ENCODE measurements at regions not wholly inside any gene's neighbourhood (a gene's known extent, or its start where the extent isn't known, plus 50 kb on each side); places are given as distances from the start of the nearest gene placed in this dataset.

DNA sequence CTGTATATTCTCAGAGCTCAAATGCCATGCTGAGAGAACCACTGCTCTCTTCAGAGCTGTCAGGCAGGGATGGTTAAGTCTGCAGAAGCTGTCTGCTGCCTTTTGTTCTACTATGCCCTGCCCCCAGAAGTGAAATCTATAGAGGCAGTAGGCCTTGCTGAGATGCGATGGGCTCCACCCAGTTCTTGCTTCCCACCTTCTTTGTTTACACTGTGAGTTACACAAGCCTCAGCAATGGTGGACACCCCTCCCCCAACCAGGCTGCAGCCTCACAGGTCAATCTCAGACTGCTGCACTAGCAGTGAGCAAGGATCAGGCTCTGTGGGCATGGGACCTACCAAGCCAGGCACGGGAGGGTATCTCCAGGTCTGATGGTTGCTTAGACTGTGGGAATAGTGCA is 271.6 kb downstream of the CENPC start:
- TF ChIP-seq CTCF (IDR thresholded peaks at IDR 0.05; ENCODE audit: insufficient read depth, low read depth, low read length) (no peak), EZH2 (IDR thresholded peaks at IDR 0.05; ENCODE audit: insufficient read depth, low read length) (no peak)
- Histone ChIP-seq H3K4me1 (ENCODE audit: insufficient read depth, low read length) (no peaks in the 10 kb centered on the region), H3K9ac (ENCODE audit: low read length) (no peak overlapping the region), H3K4me3 (ENCODE audit: insufficient read depth, low read depth, low read length) (no peak overlapping the region), H3K27ac (ENCODE audit: low read depth, low read length) (no peak overlapping the region), H3K4me2 (ENCODE audit: low read length) (no peak overlapping the region), H2AFZ (ENCODE audit: low read depth, low read length) (no peak overlapping the region), H4K20me1 (ENCODE audit: insufficient read depth, low read length) (no peaks in the 10 kb centered on the region), H3K9me3 (ENCODE audit: insufficient read depth, low read depth, low read length) (no peaks in the 10 kb centered on the region), H3K79me2 (ENCODE audit: insufficient read depth, low read length) (no peaks in the 10 kb centered on the region), H3K27me3 (ENCODE audit: insufficient read depth, low read length) (no peaks in the 10 kb centered on the region), H3K36me3 (ENCODE audit: insufficient read depth, low read length) (no peaks in the 10 kb centered on the region)
- H3K4me3 Mint-ChIP-seq (ENCODE audit: unreplicated experiment): no peak overlapping the region
- H3K27me3 Mint-ChIP-seq (ENCODE audit: low read depth, unreplicated experiment): peaks cover 4% of the 10 kb centered on the region
- H3K4me1 Mint-ChIP-seq (ENCODE audit: low read depth, unreplicated experiment): no peaks in the 10 kb centered on the region
- peaks cover 10% of the 10 kb centered on the region for H3K9me3 Mint-ChIP-seq (ENCODE audit: unreplicated experiment)
- FAIRE-seq (no peak), DNase-seq (ENCODE audit: low read depth) (no peak)
- no peaks in the 10 kb centered on the region for H3K36me3 Mint-ChIP-seq (ENCODE audit: low read depth, unreplicated experiment)
- no peak overlapping the region for H3K27ac Mint-ChIP-seq (ENCODE audit: unreplicated experiment)

- Histone ChIP-seq H3K4me1 (ENCODE audit: insufficient read depth, low read length) (no peaks in the 10 kb centered on the region), H3K9me3 (ENCODE audit: insufficient read depth, low read depth, low read length) (no peaks in the 10 kb centered on the region), H4K20me1 (ENCODE audit: insufficient read depth, low read length) (no peaks in the 10 kb centered on the region), H3K27ac (ENCODE audit: low read depth, low read length) (no peak overlapping the region), H3K9ac (ENCODE audit: low read length) (no peak overlapping the region), H3K4me3 (ENCODE audit: insufficient read depth, low read depth, low read length) (no peak overlapping the region), H3K36me3 (ENCODE audit: insufficient read depth, low read length) (no peaks in the 10 kb centered on the region), H3K79me2 (ENCODE audit: insufficient read depth, low read length) (no peaks in the 10 kb centered on the region), H3K4me2 (ENCODE audit: low read length) (no peak overlapping the region), H2AFZ (ENCODE audit: low read depth, low read length) (no peak overlapping the region), H3K27me3 (ENCODE audit: insufficient read depth, low read length) (no peaks in the 10 kb centered on the region)
- Mint-ChIP-seq H3K36me3 (ENCODE audit: low read depth, unreplicated experiment) (no peaks in the 10 kb centered on the region), H3K27me3 (ENCODE audit: low read depth, unreplicated experiment) (no peaks in the 10 kb centered on the region), H3K9me3 (ENCODE audit: unreplicated experiment) (no peaks in the 10 kb centered on the region), H3K27ac (ENCODE audit: unreplicated experiment) (no peak overlapping the region), H3K4me3 (ENCODE audit: unreplicated experiment) (no peak overlapping the region), H3K4me1 (ENCODE audit: low read depth, unreplicated experiment) (no peaks in the 10 kb centered on the region)
- no peak for FAIRE-seq
- TF ChIP-seq EZH2 (IDR thresholded peaks at IDR 0.05; ENCODE audit: insufficient read depth, low read length) (no peak), CTCF (IDR thresholded peaks at IDR 0.05; ENCODE audit: insufficient read depth, low read depth, low read length) (no peak)
- no peak for DNase-seq (ENCODE audit: low read depth)
These were observed 283.3 kb downstream of the CENPC start for GRCh38 chr4:67261971-67262370.

DNA sequence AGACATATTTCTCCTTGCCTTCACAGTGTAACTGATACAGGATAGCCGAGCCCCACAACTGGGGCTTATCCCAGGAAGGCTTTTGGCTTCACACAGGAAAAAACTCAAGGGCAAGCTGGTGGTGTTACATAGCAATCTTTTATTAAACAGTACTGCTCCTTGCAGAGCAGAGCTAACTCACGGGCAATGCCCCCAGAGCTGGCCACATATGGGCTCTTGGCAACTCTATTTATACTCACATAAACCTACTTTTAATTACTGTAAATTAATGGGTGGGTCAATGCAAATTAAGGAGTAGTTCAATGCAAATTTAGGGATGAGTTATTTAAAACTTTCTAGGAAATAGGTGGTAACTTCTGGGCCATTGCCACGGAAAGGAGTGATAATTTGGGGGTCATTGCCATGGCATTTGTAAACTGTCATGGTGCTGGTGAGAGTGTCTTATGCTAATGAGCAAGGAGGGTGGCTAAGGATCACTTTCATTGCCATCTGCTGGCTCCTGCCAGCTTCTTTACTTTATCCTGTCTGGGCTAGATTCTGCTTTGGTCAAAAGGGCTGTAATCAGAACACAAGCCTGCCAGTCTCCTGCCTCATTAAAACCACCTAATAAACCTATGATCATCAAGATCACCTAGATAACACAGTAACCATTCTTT is 288.8 kb downstream of the CENPC start:
- Mint-ChIP-seq H3K4me1 (ENCODE audit: low read depth, unreplicated experiment) (no peaks in the 10 kb centered on the region), H3K9me3 (ENCODE audit: unreplicated experiment) (no peaks in the 10 kb centered on the region), H3K27ac (ENCODE audit: unreplicated experiment) (no peak overlapping the region), H3K4me3 (ENCODE audit: unreplicated experiment) (no peak overlapping the region), H3K36me3 (ENCODE audit: low read depth, unreplicated experiment) (no peaks in the 10 kb centered on the region), H3K27me3 (ENCODE audit: low read depth, unreplicated experiment) (peaks cover 2% of the 10 kb centered on the region)
- no peaks in the 10 kb centered on the region for H3K79me2 ChIP-seq (ENCODE audit: insufficient read depth, low read length)
- H3K4me3 ChIP-seq (ENCODE audit: insufficient read depth, low read depth, low read length): no peak overlapping the region
- TF ChIP-seq CTCF (IDR thresholded peaks at IDR 0.05; ENCODE audit: insufficient read depth, low read depth, low read length): no peak
- TF ChIP-seq EZH2 (IDR thresholded peaks at IDR 0.05; ENCODE audit: insufficient read depth, low read length): no peak
- no peaks in the 10 kb centered on the region for H3K4me1 ChIP-seq (ENCODE audit: insufficient read depth, low read length)
- H3K27me3 ChIP-seq (ENCODE audit: insufficient read depth, low read length): no peaks in the 10 kb centered on the region
- no peak overlapping the region for H3K4me2 ChIP-seq (ENCODE audit: low read length)
- H2AFZ ChIP-seq (ENCODE audit: low read depth, low read length): no peak overlapping the region
- no peaks in the 10 kb centered on the region for H3K36me3 ChIP-seq (ENCODE audit: insufficient read depth, low read length)
- no peaks in the 10 kb centered on the region for H4K20me1 ChIP-seq (ENCODE audit: insufficient read depth, low read length)
- no peaks in the 10 kb centered on the region for H3K9me3 ChIP-seq (ENCODE audit: insufficient read depth, low read depth, low read length)
- no peak overlapping the region for H3K27ac ChIP-seq (ENCODE audit: low read depth, low read length)
- no peak for FAIRE-seq
- H3K9ac ChIP-seq (ENCODE audit: low read length): no peak overlapping the region
- no peak for DNase-seq (ENCODE audit: low read depth)

Data from astrocyte (in vitro differentiated cells and primary cell).